Activated CD4-positive, alpha-beta T cell treated with anti-CD3 and anti-CD28 coated beads, Interleukin-2, amount 50 U/mL, for 24 hours (primary cell): ENCODE measurements at regions not wholly inside any gene's neighbourhood (a gene's known extent, or its start where the extent isn't known, plus 50 kb on each side); places are given as distances from the start of the nearest gene placed in this dataset.

Source experiments
- DNase-seq, 2 donors: peaks; one replicate each; pipeline ENCODE4 v3.0.0-alpha.2; 2020; ENCODE audit warnings: low read depth in 1 of 2, low spot score in 1 of 2

- no peak for DNase-seq
Measured at GRCh38 chr18:46293742-46294181, 189.6 kb downstream of the HAUS1 start.

- no peak for DNase-seq
Measured at GRCh38 chr18:46294318-46294717, 190.1 kb downstream of the HAUS1 start.

GRCh38 chr18:46294751-46295150 lies 190.6 kb downstream of the HAUS1 start:
- DNase-seq, result no peak

GRCh38 chr18:46295416-46295815 lies 191.2 kb downstream of the HAUS1 start:
- no peak for DNase-seq

GRCh38 chr18:46296656-46297055 lies 192.5 kb downstream of the HAUS1 start:
- DNase-seq, result no peak

GRCh38 chr18:46297124-46297523 lies 192.9 kb downstream of the HAUS1 start:
- no peak for DNase-seq

- no peak for DNase-seq
Measured at GRCh38 chr18:46297621-46298020, 193.4 kb downstream of the HAUS1 start.

- no peak for DNase-seq
Measured at GRCh38 chr18:46298511-46298910, 194.3 kb downstream of the HAUS1 start.

- DNase-seq, result no peak
Measured at GRCh38 chr18:46299465-46300008, 195.4 kb downstream of the HAUS1 start.

- no peak for DNase-seq
Measured at GRCh38 chr18:46301081-46301480, 196.9 kb downstream of the HAUS1 start.

GRCh38 chr18:46301571-46301970 lies 197.4 kb downstream of the HAUS1 start:
- DNase-seq, result no peak

GRCh38 chr18:46302528-46303485 lies 198.6 kb downstream of the HAUS1 start:
- no peak for DNase-seq

- no peak for DNase-seq
Measured at GRCh38 chr18:46310258-46310657, 206.1 kb downstream of the HAUS1 start.

- no peak for DNase-seq
Measured at GRCh38 chr18:46310675-46311345, 206.6 kb downstream of the HAUS1 start.

- no peak for DNase-seq
Measured at GRCh38 chr18:46311491-46311890, 207.3 kb downstream of the HAUS1 start.

- no peak for DNase-seq
Measured at GRCh38 chr18:46312221-46312620, 208.0 kb downstream of the HAUS1 start.

GRCh38 chr18:46313521-46313920 lies 209.3 kb downstream of the HAUS1 start:
- no peak for DNase-seq

GRCh38 chr18:46314011-46314410 lies 209.8 kb downstream of the HAUS1 start:
- DNase-seq, result no peak

- DNase-seq, result no peak
Measured at GRCh38 chr18:46315161-46315560, 211.0 kb downstream of the HAUS1 start.

- no peak for DNase-seq
Measured at GRCh38 chr18:46318356-46318755, 214.2 kb downstream of the HAUS1 start.

GRCh38 chr18:46319783-46320182 lies 215.6 kb downstream of the HAUS1 start:
- DNase-seq, result no peak

GRCh38 chr18:46320297-46320696 lies 216.1 kb downstream of the HAUS1 start:
- no peak for DNase-seq
